Right atrium auricular region (tissue), 2 donors: ENCODE measurements at regions not wholly inside any gene's neighbourhood (a gene's known extent, or its start where the extent isn't known, plus 50 kb on each side); places are given as distances from the start of the nearest gene placed in this dataset.

Source experiments
- DNase-seq: peaks from one replicate; pipeline ENCODE4 v3.0.0-alpha.2; 2019; ENCODE audit warnings: low spot score
- H3K27ac ChIP-seq, 2 donors: fragments of 200-600 bp; sonication (generic); 1 replicate in 1 of 2; 2 replicates in 1 of 2; pipeline ENCODE4 v1.5.1; 2016 to 2019
- H3K27me3 ChIP-seq, 2 donors: fragments of 200-600 bp; sonication (generic); one replicate each; pipeline versions ENCODE4 v1.5.1 to v1.6.0; 2017 to 2019
- H3K36me3 ChIP-seq: fragments of 200-600 bp; sonication (generic); one replicate; pipeline ENCODE4 v1.5.1; 2016
- H3K4me1 ChIP-seq, 2 donors: fragments of 200-600 bp; sonication (generic); one replicate each; pipeline versions ENCODE4 v1.5.1 to v1.6.0; 2017 to 2019
- H3K4me3 ChIP-seq, 2 donors: fragments of 200-600 bp; sonication (generic); 1 replicate in 1 of 2; 2 replicates in 1 of 2; pipeline ENCODE4 v1.5.1; 2017 to 2019; ENCODE audit warnings: mild to moderate bottlenecking in 1 of 2, moderate library complexity in 1 of 2
- H3K9me3 ChIP-seq, 2 donors: fragments of 200-600 bp; sonication (generic); one replicate each; pipeline ENCODE4 v1.5.1; 2019
- CTCF ChIP-seq, 2 donors: fragments of 200-600 bp; sonication (generic); IDR thresholded peaks; one replicate each; pipeline ENCODE4 v1.5.1; 2019; ENCODE audit warnings: antibody characterized with exemption in 2 of 2

GRCh38 chr3:24058940-24059705 lies 114.0 kb downstream of the NR1D2 start:
- no peaks in the 10 kb centered on the region for H3K9me3 ChIP-seq
- no peak overlapping the region for H3K4me3 ChIP-seq
- no peak overlapping the region for H3K27ac ChIP-seq
- H3K4me1 ChIP-seq = no peaks in the 10 kb centered on the region
- no peak for TF ChIP-seq CTCF (IDR thresholded peaks at IDR 0.05)
- H3K36me3 ChIP-seq = no peaks in the 10 kb centered on the region
- no peaks in the 10 kb centered on the region for H3K27me3 ChIP-seq
- DNase-seq = no peak

- Histone ChIP-seq H3K27ac (peak overlapping the region in 1 of 2 donors; percentile 14), H3K4me1 (no peaks in the 10 kb centered on the region), H3K4me3 (no peak overlapping the region), H3K27me3 (no peaks in the 10 kb centered on the region), H3K36me3 (no peaks in the 10 kb centered on the region), H3K9me3 (no peaks in the 10 kb centered on the region)
- peak; percentile 59 for DNase-seq
- no peak for TF ChIP-seq CTCF (IDR thresholded peaks at IDR 0.05)
Observed at GRCh38 chr3:24060055-24060454, 115.0 kb downstream of the NR1D2 start.

GRCh38 chr3:24062916-24063315 lies 117.8 kb downstream of the NR1D2 start:
- DNase-seq = no peak
- no peaks in the 10 kb centered on the region for H3K4me1 ChIP-seq
- no peak overlapping the region for H3K27ac ChIP-seq
- H3K36me3 ChIP-seq = no peaks in the 10 kb centered on the region
- TF ChIP-seq CTCF (IDR thresholded peaks at IDR 0.05) = no peak
- no peaks in the 10 kb centered on the region for H3K27me3 ChIP-seq
- no peaks in the 10 kb centered on the region for H3K9me3 ChIP-seq
- H3K4me3 ChIP-seq = no peak overlapping the region
